Neural progenitor cell (in vitro differentiated cells): ENCODE measurements at regions not wholly inside any gene's neighbourhood (a gene's known extent, or its start where the extent isn't known, plus 50 kb on each side); places are given as distances from the start of the nearest gene placed in this dataset.

ENCODE experiments used
- EZH2 ChIP-seq: fragments of 200-600 bp; sonication (generic); IDR thresholded peaks from 2 replicates; pipeline ENCODE4 v1.6.1; 2017; ENCODE audit warnings: antibody characterized with exemption, mild to moderate bottlenecking, moderate library complexity
- TF ChIP-seq, protein P1 (sequence below): fragments of 200-600 bp; sonication (generic); IDR thresholded peaks from 2 replicates; pipeline ENCODE4 v1.5.1; 2017; ENCODE audit warnings: antibody characterized with exemption, mild to moderate bottlenecking

DNA sequence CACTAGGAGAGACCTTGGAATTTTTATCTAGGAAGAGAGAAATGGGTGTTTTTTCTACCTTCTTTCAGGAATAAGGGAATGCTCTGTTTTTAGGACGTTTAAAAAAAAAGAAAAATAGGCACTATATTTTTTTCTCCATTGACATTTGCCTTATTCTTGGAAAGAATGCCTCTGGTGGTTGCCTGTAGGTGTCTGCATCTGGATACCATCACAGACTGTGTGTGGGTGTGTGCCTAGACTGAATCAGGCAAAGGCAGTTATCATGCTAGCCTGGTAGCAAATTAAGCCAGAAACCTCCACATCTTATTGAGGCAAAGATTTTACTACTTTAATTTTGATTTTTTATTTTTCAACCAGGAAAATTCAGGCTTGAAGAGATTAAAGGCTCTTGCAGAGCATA is 513.6 kb upstream of the KCNMB2 start:
- TF ChIP-seq, protein P1, sequence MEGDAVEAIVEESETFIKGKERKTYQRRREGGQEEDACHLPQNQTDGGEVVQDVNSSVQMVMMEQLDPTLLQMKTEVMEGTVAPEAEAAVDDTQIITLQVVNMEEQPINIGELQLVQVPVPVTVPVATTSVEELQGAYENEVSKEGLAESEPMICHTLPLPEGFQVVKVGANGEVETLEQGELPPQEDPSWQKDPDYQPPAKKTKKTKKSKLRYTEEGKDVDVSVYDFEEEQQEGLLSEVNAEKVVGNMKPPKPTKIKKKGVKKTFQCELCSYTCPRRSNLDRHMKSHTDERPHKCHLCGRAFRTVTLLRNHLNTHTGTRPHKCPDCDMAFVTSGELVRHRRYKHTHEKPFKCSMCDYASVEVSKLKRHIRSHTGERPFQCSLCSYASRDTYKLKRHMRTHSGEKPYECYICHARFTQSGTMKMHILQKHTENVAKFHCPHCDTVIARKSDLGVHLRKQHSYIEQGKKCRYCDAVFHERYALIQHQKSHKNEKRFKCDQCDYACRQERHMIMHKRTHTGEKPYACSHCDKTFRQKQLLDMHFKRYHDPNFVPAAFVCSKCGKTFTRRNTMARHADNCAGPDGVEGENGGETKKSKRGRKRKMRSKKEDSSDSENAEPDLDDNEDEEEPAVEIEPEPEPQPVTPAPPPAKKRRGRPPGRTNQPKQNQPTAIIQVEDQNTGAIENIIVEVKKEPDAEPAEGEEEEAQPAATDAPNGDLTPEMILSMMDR, result no peak
- no peak for TF ChIP-seq EZH2
